A549 (cell line): ENCODE measurements at regions not wholly inside any gene's neighbourhood (a gene's known extent, or its start where the extent isn't known, plus 50 kb on each side); places are given as distances from the start of the nearest gene placed in this dataset.

Experiments
- ATAC-seq, 2 experiments: fragments of 200-7000 bp in 1 of 2; fragments of >200 bp in 1 of 2; cut with Nextera tagmentation in 1 of 2; cut with Tn5 transposase in 1 of 2; 3 replicates each; pipeline versions ENCODE4 v1.8.0 to v1.9.1; 2018 to 2020; ENCODE audit warnings: mild to moderate bottlenecking in 1 of 2, moderate library complexity in 1 of 2
- CTCF ChIA-PET: fragments of 300-600 bp; sonication (Branson Sonifier 250); formaldehyde crosslinking; extraction: SDS; loops from one replicate; lab custom pipeline; 2021; ENCODE audit warnings: antibody characterized with exemption, inconsistent platforms; lab: Yijun Ruan, JAX
- POLR2A ChIA-PET: fragments of 350-600 bp; formaldehyde crosslinking; extraction: SDS; loops from one replicate; lab custom pipeline; 2021; ENCODE audit warnings: antibody characterized with exemption, inconsistent platforms; lab: Yijun Ruan, JAX
- DNase-seq, 2 experiments: peaks; one replicate each; pipeline versions ENCODE4 v3.0.0 to v3.0.0-alpha.2; 2011 to 2016; ENCODE audit warnings: low read depth in 1 of 2, low spot score in 1 of 2
- FAIRE-seq: peaks from 2 replicates; lab custom pipeline; 2011; peaks lifted over from hg19 to GRCh38; lab: Jason Lieb, UNC
- H3K27ac ChIP-seq, 2 experiments: fragments of >200 bp; sonication (Bioruptor Twin); formaldehyde crosslinking; 3 replicates each; pipeline ENCODE4 v1.5.1; 2016 to 2017
- H3K4me1 ChIP-seq: fragments of >200 bp; sonication (Bioruptor Twin); formaldehyde crosslinking; 3 replicates; pipeline ENCODE4 v1.6.1; 2016
- H3K4me2 ChIP-seq: fragments of >200 bp; sonication (Bioruptor Twin); formaldehyde crosslinking; 3 replicates; pipeline ENCODE4 v1.6.1; 2016
- H3K4me3 ChIP-seq: fragments of >200 bp; sonication (Bioruptor Twin); formaldehyde crosslinking; 3 replicates; pipeline ENCODE4 v1.5.1; 2016
- H3K9me3 ChIP-seq: fragments of >200 bp; sonication (Bioruptor Twin); formaldehyde crosslinking; 3 replicates; pipeline ENCODE4 v1.6.1; 2016
- BHLHE40 ChIP-seq: IDR thresholded peaks from 2 replicates; pipeline ENCODE4 v1.6.1; 2012; ENCODE audit warnings: low read depth, low read length, inconsistent platforms
- CBX8 ChIP-seq: fragments of 200-600 bp; sonication (generic); IDR thresholded peaks from 2 replicates; pipeline ENCODE4 v1.6.1; 2016
- CHD2 ChIP-seq: fragments of 150-350 bp; IDR thresholded peaks from 2 replicates; pipeline ENCODE4 v1.6.1; 2014; ENCODE audit warnings: low read length; ENCODE audit not compliant: partially characterized antibody
- ELK1 ChIP-seq: fragments of 150-350 bp; IDR thresholded peaks from 2 replicates; pipeline ENCODE4 v1.6.1; 2014; ENCODE audit warnings: low read depth, mild to moderate bottlenecking, low read length
- HEYL ChIP-seq: fragments of 250-450 bp; sonication (Bioruptor Pico); IDR thresholded peaks from 2 replicates; pipeline ENCODE4 v1.8.0; 2021; ENCODE audit warnings: mild to moderate bottlenecking, moderate library complexity
- HOXA7 ChIP-seq: fragments of 250-450 bp; sonication (Bioruptor Pico); IDR thresholded peaks from 2 replicates; pipeline ENCODE4 v1.5.0; 2020; ENCODE audit warnings: mild to moderate bottlenecking, moderate library complexity
- JUN ChIP-seq, 2 experiments: fragments of >200 bp; sonication (Bioruptor Twin); formaldehyde crosslinking; IDR thresholded peaks; 2 replicates in 1 of 2; 3 replicates in 1 of 2; pipeline ENCODE4 v1.6.1; 2016 to 2017
- JUNB ChIP-seq: fragments of >200 bp; sonication (Bioruptor Twin); formaldehyde crosslinking; IDR thresholded peaks from 2 replicates; pipeline ENCODE4 v1.6.1; 2016
- MYC ChIP-seq: IDR thresholded peaks from 2 replicates; pipeline ENCODE4 v1.6.1; 2012; ENCODE audit warnings: mild to moderate bottlenecking, inconsistent platforms, low read length, improper control_type of control experiment, borderline replicate concordance
- PHF8 ChIP-seq: fragments of 200-600 bp; sonication (generic); IDR thresholded peaks from 2 replicates; pipeline ENCODE4 v1.6.1; 2016; ENCODE audit warnings: low read depth, mild to moderate bottlenecking, antibody characterized with exemption, moderate library complexity, borderline replicate concordance
- POLR2AphosphoS2 ChIP-seq: conservative IDR thresholded peaks from 2 replicates; pipeline ENCODE4 v1.6.1; 2012; ENCODE audit warnings: low read length, improper control_type of control experiment, inconsistent platforms
- RAD21 ChIP-seq, 2 experiments: fragments of >200 bp in 1 of 2; sonication (Bioruptor Twin) in 1 of 2; formaldehyde crosslinking in 1 of 2; IDR thresholded peaks in 1 of 2; conservative IDR thresholded peaks in 1 of 2; 2 replicates in 1 of 2; 3 replicates in 1 of 2; pipeline ENCODE4 v1.6.1; 2012 to 2018; ENCODE audit warnings: inconsistent platforms in 1 of 2
- TP53 ChIP-seq: fragments of 250-450 bp; sonication (Bioruptor Pico); IDR thresholded peaks from 2 replicates; pipeline ENCODE4 v1.5.0; 2021; ENCODE audit warnings: mild to moderate bottlenecking, moderate library complexity
- ZC3H11A ChIP-seq: fragments of 450-650 bp; IDR thresholded peaks from 2 replicates; pipeline ENCODE4 v1.6.1; 2014; ENCODE audit warnings: antibody characterized with exemption, mild to moderate bottlenecking
- ZFP36 ChIP-seq: fragments of 450-650 bp; IDR thresholded peaks from 2 replicates; pipeline ENCODE4 v1.6.1; 2014; ENCODE audit warnings: borderline replicate concordance; ENCODE audit not compliant: partially characterized antibody
- ZSCAN20 ChIP-seq: fragments of 250-450 bp; sonication (Bioruptor Pico); IDR thresholded peaks from 2 replicates; pipeline ENCODE4 v1.8.0; 2022; ENCODE audit warnings: mild to moderate bottlenecking, moderate library complexity
- WGBS: methylation state at CpG from one replicate; pipeline ENCODE4 v1.1.6; 2017; ENCODE audit errors: missing lambda C conversion rate; 5-methylcytosine and 5-hydroxymethylcytosine counted together
- TF ChIP-seq, protein P1 (sequence below): fragments of >200 bp; sonication (Bioruptor Twin); formaldehyde crosslinking; IDR thresholded peaks from 3 replicates; pipeline ENCODE4 v1.6.1; 2016
- TF ChIP-seq, protein P2 (sequence below): fragments of >200 bp; sonication (Bioruptor Twin); formaldehyde crosslinking; IDR thresholded peaks from 2 replicates; pipeline ENCODE4 v1.6.1; 2016
- TF ChIP-seq, protein P3 (sequence below): fragments of 250-450 bp; sonication (Bioruptor Pico); IDR thresholded peaks from 2 replicates; pipeline ENCODE4 v1.5.0; 2020; ENCODE audit warnings: low read depth, mild to moderate bottlenecking, moderate library complexity

DNA sequence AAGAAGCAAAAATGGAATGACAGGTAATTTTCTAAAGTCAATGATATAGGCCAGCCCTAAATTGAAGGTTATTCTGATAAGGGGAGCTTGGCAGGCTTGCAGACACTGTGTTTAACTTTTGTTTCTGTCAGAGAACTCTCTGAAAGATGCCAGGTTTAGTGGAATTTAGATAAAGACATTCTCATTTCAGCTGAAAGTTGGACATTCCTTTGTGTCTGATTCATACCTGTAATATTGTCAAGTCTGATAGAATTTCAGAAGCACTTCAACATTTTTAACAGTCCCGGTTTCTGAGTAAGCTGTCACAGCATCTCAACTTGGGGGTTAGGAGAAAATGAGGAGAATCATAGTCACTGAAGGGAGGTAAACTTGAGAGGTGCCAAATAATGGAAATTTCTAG is 84.0 kb downstream of the DIPK2A start:
- no peak overlapping the region for H3K4me3 ChIP-seq
- H3K27ac ChIP-seq = no peak overlapping the region
- H3K9me3 ChIP-seq = no peaks in the 10 kb centered on the region
- DNase-seq (no peak), FAIRE-seq (no peak), ATAC-seq (no peak)
- POLR2A ChIA-PET = no interaction called here
- CTCF ChIA-PET = no interaction called here
- H3K4me2 ChIP-seq = no peak overlapping the region
- H3K4me1 ChIP-seq = no peaks in the 10 kb centered on the region
- TF ChIP-seq MYC = no peak
- no peak for TF ChIP-seq RAD21 (conservative IDR thresholded peaks at IDR 0.05 in 1 of 2, IDR thresholded peaks at IDR 0.05 in 1 of 2)
- no peak for TF ChIP-seq PHF8
- no peak for TF ChIP-seq TP53 (CRISPR knock-in tag)
- TF ChIP-seq BHLHE40 = no peak
- no peak for TF ChIP-seq ELK1
- 0% methylated on average over 1 of the region's 1 CpG for WGBS

- no peak overlapping the region for H3K27ac ChIP-seq
- POLR2A ChIA-PET = no interaction called here
- WGBS = 59% methylated on average over 6 of the region's 6 CpGs
- CTCF ChIA-PET = no interaction called here
- H3K4me1 ChIP-seq = no peaks in the 10 kb centered on the region
- no peak overlapping the region for H3K4me3 ChIP-seq
- TF ChIP-seq ZC3H11A = no peak
- TF ChIP-seq ZFP36 = no peak
- TF ChIP-seq RAD21 (conservative IDR thresholded peaks at IDR 0.05 in 1 of 2, IDR thresholded peaks at IDR 0.05 in 1 of 2) = no peak
- no peak for TF ChIP-seq CHD2
- no peak for TF ChIP-seq POLR2AphosphoS2
- no peak for TF ChIP-seq HOXA7
- TF ChIP-seq, protein P1, sequence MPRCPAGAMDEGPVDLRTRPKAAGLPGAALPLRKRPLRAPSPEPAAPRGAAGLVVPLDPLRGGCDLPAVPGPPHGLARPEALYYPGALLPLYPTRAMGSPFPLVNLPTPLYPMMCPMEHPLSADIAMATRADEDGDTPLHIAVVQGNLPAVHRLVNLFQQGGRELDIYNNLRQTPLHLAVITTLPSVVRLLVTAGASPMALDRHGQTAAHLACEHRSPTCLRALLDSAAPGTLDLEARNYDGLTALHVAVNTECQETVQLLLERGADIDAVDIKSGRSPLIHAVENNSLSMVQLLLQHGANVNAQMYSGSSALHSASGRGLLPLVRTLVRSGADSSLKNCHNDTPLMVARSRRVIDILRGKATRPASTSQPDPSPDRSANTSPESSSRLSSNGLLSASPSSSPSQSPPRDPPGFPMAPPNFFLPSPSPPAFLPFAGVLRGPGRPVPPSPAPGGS = no peak
- TF ChIP-seq, protein P2, sequence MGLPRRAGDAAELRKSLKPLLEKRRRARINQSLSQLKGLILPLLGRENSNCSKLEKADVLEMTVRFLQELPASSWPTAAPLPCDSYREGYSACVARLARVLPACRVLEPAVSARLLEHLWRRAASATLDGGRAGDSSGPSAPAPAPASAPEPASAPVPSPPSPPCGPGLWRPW = no peak
- TF ChIP-seq JUNB = no peak
- TF ChIP-seq JUN (IDR thresholded peaks at IDR 0.05) = no peak
- no peak for DNase-seq
- no peak overlapping the region for H3K4me2 ChIP-seq
- no peak for FAIRE-seq
- no peaks in the 10 kb centered on the region for H3K9me3 ChIP-seq
- no peak for ATAC-seq
Observed at GRCh38 chr3:144058713-144059112, 87.1 kb downstream of the DIPK2A start.

GRCh38 chr3:144059481-144059880 is 87.9 kb downstream of the DIPK2A start:
- FAIRE-seq (no peak), ATAC-seq (no peak), DNase-seq (no peak)
- no peaks in the 10 kb centered on the region for H3K9me3 ChIP-seq
- H3K4me2 ChIP-seq = no peak overlapping the region
- no peak for TF ChIP-seq ZSCAN20 (CRISPR knock-in tag)
- TF ChIP-seq HEYL = no peak
- TF ChIP-seq, protein P3, sequence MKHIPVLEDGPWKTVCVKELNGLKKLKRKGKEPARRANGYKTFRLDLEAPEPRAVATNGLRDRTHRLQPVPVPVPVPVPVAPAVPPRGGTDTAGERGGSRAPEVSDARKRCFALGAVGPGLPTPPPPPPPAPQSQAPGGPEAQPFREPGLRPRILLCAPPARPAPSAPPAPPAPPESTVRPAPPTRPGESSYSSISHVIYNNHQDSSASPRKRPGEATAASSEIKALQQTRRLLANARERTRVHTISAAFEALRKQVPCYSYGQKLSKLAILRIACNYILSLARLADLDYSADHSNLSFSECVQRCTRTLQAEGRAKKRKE (CRISPR knock-in tag) = no peak
- TF ChIP-seq CBX8 = no peak
- ChIA-PET POLR2A (no interaction called here), CTCF (no interaction called here)
- H3K4me3 ChIP-seq = no peak overlapping the region
- no peak overlapping the region for H3K27ac ChIP-seq
- no peaks in the 10 kb centered on the region for H3K4me1 ChIP-seq
- WGBS = 47% methylated on average over 1 of the region's 1 CpG
